PFSK-1 (cell line): ENCODE measurements at regions not wholly inside any gene's neighbourhood (a gene's known extent, or its start where the extent isn't known, plus 50 kb on each side); places are given as distances from the start of the nearest gene placed in this dataset.

Experiments
- FOXP2 ChIP-seq: optimal IDR thresholded peaks from 2 replicates; pipeline ENCODE3; 2011; ENCODE audit warnings: borderline replicate concordance, control low read depth, inconsistent platforms; ENCODE audit not compliant: insufficient read depth; ENCODE audit errors: extremely low read length, extremely low read depth
- POLR2AphosphoS5 ChIP-seq: IDR thresholded peaks from 2 replicates; pipeline ENCODE4 v1.6.1; 2012; ENCODE audit warnings: low read depth, mild to moderate bottlenecking, control low read depth, low read length, moderate library complexity
- SIN3A ChIP-seq: IDR thresholded peaks from 2 replicates; pipeline ENCODE4 v1.6.1; 2012; ENCODE audit warnings: mild to moderate bottlenecking, low read length, moderate library complexity, borderline replicate concordance; ENCODE audit not compliant: insufficient read depth
- TAF1 ChIP-seq: IDR thresholded peaks from 2 replicates; pipeline ENCODE4 v1.6.1; 2012; ENCODE audit warnings: low read length, control low read depth, borderline replicate concordance; ENCODE audit not compliant: insufficient read depth
- TF ChIP-seq, protein P1 (sequence below), 2 experiments: IDR thresholded peaks; 2 replicates each; pipeline versions ENCODE4 v1.6.1 to v1.8.0; 2011 to 2012; ENCODE audit warnings: low read depth in 2 of 2, low read length in 2 of 2, control low read depth in 1 of 2, inconsistent platforms in 1 of 2, mild to moderate bottlenecking in 1 of 2, moderate library complexity in 1 of 2; ENCODE audit not compliant: insufficient read depth in 1 of 2

DNA sequence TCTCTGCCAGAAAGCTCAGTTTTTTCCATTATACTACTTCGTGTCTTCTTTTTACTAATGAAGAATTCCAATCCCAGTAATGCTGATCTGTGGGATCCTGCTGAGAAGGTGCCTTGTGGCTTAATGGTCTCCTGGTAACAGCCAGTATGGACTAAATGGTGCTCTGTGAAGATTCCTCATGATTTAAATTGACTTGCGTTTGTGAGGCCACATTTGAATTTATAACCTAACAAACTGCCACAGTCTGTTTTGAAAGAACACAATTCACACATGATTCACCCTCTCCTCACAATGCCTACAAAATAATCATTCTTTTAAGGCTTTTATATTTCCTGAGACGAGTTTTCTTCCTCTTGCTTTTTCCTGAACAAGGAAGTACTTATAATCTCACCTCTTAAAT lies 140.0 kb downstream of the MBL2 start:
- TF ChIP-seq SIN3A (no peak), TAF1 (no peak), FOXP2 (no peak), POLR2AphosphoS5 (no peak)
- TF ChIP-seq, protein P1, sequence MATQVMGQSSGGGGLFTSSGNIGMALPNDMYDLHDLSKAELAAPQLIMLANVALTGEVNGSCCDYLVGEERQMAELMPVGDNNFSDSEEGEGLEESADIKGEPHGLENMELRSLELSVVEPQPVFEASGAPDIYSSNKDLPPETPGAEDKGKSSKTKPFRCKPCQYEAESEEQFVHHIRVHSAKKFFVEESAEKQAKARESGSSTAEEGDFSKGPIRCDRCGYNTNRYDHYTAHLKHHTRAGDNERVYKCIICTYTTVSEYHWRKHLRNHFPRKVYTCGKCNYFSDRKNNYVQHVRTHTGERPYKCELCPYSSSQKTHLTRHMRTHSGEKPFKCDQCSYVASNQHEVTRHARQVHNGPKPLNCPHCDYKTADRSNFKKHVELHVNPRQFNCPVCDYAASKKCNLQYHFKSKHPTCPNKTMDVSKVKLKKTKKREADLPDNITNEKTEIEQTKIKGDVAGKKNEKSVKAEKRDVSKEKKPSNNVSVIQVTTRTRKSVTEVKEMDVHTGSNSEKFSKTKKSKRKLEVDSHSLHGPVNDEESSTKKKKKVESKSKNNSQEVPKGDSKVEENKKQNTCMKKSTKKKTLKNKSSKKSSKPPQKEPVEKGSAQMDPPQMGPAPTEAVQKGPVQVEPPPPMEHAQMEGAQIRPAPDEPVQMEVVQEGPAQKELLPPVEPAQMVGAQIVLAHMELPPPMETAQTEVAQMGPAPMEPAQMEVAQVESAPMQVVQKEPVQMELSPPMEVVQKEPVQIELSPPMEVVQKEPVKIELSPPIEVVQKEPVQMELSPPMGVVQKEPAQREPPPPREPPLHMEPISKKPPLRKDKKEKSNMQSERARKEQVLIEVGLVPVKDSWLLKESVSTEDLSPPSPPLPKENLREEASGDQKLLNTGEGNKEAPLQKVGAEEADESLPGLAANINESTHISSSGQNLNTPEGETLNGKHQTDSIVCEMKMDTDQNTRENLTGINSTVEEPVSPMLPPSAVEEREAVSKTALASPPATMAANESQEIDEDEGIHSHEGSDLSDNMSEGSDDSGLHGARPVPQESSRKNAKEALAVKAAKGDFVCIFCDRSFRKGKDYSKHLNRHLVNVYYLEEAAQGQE (IDR thresholded peaks at IDR 0.05; ENCODE audit: insufficient read depth in 1 of 2, low read depth in 2 of 2, low read length in 2 of 2), result no peak

DNA sequence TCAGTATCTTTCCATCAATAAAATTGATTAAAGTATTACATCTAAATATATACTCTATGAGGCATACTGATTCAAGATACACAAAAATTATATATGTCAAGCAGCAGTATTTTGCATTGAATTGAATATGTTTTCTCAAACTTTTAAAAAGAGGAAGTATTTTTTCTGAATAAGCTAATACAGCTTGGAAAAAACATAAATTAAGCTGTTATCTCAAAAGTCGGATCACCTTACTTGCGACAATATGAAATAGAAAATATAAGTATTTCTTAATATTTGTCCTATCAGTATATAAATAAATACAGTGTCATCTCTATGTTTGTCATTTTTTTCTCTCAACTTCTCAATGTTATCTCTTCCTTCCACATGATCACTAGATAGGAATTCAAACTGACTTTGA lies 139.3 kb downstream of the MBL2 start:
- TF ChIP-seq SIN3A (no peak), TAF1 (no peak), POLR2AphosphoS5 (no peak), FOXP2 (no peak)
- TF ChIP-seq, protein P1 (IDR thresholded peaks at IDR 0.05; ENCODE audit: insufficient read depth in 1 of 2, low read depth in 2 of 2, low read length in 2 of 2), result no peak

DNA sequence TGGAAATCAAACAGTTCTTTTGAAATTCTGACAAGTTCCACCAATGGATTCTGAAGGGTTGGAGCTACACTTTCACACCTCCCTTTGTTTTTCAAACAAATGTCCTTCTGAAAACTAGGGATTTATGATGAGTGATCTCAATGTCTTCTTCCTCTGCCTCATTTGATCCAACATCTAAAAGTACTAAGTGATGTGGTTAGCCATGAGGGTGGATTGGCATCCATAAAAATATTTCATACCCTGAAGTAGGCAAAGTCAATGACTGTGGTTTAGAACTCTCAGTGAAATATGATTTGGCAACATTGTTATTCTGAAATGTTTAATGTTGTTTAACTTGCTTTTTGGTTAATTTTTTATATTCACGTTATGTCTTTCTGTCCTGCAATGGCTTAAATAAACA lies 136.9 kb downstream of the MBL2 start:
- no peak for TF ChIP-seq FOXP2
- no peak for TF ChIP-seq POLR2AphosphoS5
- TF ChIP-seq SIN3A, result no peak
- TF ChIP-seq, protein P1 (IDR thresholded peaks at IDR 0.05; ENCODE audit: insufficient read depth in 1 of 2, low read depth in 2 of 2, low read length in 2 of 2), result no peak
- no peak for TF ChIP-seq TAF1

DNA sequence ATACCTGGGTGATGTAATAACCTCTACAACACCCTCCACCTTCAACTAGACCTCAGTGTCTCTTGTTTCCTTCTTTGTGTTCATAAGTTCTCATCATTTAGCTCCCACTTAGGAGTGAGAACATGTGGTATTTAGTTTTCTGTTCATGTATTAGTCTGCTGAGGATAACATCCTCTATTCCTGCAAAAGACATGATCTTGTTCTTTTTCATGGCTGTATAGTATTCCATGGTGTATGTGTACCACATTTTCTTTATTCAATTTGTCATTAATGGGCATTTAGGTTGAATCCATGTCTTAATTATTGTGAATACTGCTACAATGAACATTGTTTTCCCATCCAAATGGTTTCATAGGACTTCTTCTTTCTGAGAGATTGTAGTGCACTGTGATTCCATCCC lies 135.7 kb downstream of the MBL2 start:
- no peak for TF ChIP-seq POLR2AphosphoS5
- no peak for TF ChIP-seq TAF1
- TF ChIP-seq, protein P1 (IDR thresholded peaks at IDR 0.05; ENCODE audit: insufficient read depth in 1 of 2, low read depth in 2 of 2, low read length in 2 of 2), result no peak
- TF ChIP-seq FOXP2, result no peak
- TF ChIP-seq SIN3A, result no peak

DNA sequence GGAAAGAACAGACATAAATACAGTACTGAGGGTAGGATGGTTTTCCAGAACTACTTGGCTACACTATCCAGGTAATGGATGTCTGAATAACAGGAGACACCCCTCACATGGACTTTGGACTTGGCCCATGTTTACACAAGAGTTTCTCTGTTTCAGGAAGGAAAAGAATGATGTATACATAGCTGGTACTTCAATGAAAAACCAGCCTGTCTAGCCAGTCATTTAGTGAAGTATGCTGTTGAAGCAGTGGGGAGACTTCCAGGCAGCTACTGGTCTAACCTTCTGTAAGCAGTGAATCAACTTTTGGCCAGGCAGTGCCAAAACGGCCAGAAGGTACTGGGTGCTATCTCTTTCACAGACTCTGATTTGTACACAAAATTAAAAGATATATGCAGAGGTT lies 135.0 kb downstream of the MBL2 start:
- TF ChIP-seq, protein P1 (IDR thresholded peaks at IDR 0.05; ENCODE audit: insufficient read depth in 1 of 2, low read depth in 2 of 2, low read length in 2 of 2), result no peak
- no peak for TF ChIP-seq POLR2AphosphoS5
- TF ChIP-seq TAF1, result no peak
- TF ChIP-seq SIN3A, result no peak
- no peak for TF ChIP-seq FOXP2
